HepG2 (cell line): ENCODE measurements at regions not wholly inside any gene's neighbourhood (a gene's known extent, or its start where the extent isn't known, plus 50 kb on each side); places are given as distances from the start of the nearest gene placed in this dataset.

Experiments
- ATAC-seq: fragments of 200-7000 bp; cut with Tn5 transposase; 3 replicates; pipeline ENCODE4 v1.9.1; 2020; ENCODE audit warnings: mild to moderate bottlenecking, moderate library complexity
- BruUV-seq: library from RNA; stranded (reverse); fragments of 400-500 nt; replicated peaks from 2 replicates; lab custom pipeline; 2021; lab: Mats Ljungman, UMichigan
- CTCF ChIA-PET: fragments of 300-600 bp; formaldehyde crosslinking; extraction: SDS; loops from one replicate; lab custom pipeline; 2021; ENCODE audit warnings: low total read pairs, inconsistent platforms, low intra/inter-chr PET ratio; lab: Yijun Ruan, JAX
- POLR2A ChIA-PET: fragments of 350-600 bp; sonication (Branson Sonifier 250); formaldehyde crosslinking; loops from one replicate; lab custom pipeline; 2020; ENCODE audit warnings: antibody characterized with exemption, inconsistent platforms; lab: Yijun Ruan, JAX
- DNase-seq: peaks from one replicate; pipeline ENCODE4 v3.0.0-alpha.2; 2015; ENCODE audit warnings: low spot score
- FAIRE-seq: peaks from 3 replicates; lab custom pipeline; 2011; peaks lifted over from hg19 to GRCh38; lab: Jason Lieb, UNC
- H2AFZ ChIP-seq: one replicate; pipeline ENCODE4 v1.6.1; 2011; ENCODE audit warnings: low read length, inconsistent platforms
- H3K27ac ChIP-seq: fragments of 300-600 bp; 3 replicates; pipeline ENCODE4 v1.8.0; 2011; ENCODE audit warnings: mixed run types, mild to moderate bottlenecking, mixed read lengths, low read length, inconsistent platforms; ENCODE audit not compliant: insufficient read depth; ENCODE audit errors: extremely low read length
- H3K27me3 ChIP-seq, 2 experiments: fragments of 200-600 bp in 1 of 2; 2 replicates in 1 of 2; 3 replicates in 1 of 2; pipeline versions ENCODE4 v1.6.0 to v1.8.0; 2011; ENCODE audit warnings: low read length in 2 of 2, mild to moderate bottlenecking in 2 of 2, moderate library complexity in 2 of 2, inconsistent platforms in 1 of 2; ENCODE audit not compliant: insufficient read depth in 2 of 2, control insufficient read depth in 1 of 2
- H3K36me3 ChIP-seq, 2 experiments: fragments of 200-600 bp in 1 of 2; replicated peaks in 1 of 2; 2 replicates in 1 of 2; 3 replicates in 1 of 2; pipeline versions ENCODE4 v1.5.1 to v1.8.0; 2011; ENCODE audit warnings: low read length in 2 of 2, inconsistent platforms in 1 of 2; ENCODE audit not compliant: insufficient read depth in 2 of 2, control insufficient read depth in 1 of 2
- H3K4me1 ChIP-seq: 2 replicates; pipeline ENCODE4 v1.5.1; 2012; ENCODE audit warnings: low read length, inconsistent platforms; ENCODE audit not compliant: insufficient read depth
- H3K4me2 ChIP-seq: 2 replicates; pipeline ENCODE4 v1.6.0; 2011; ENCODE audit warnings: low read depth, low read length, inconsistent platforms
- H3K4me3 ChIP-seq, 3 experiments: fragments of 200-600 bp in 1 of 3; sonication (generic), shearing (Covaris generic) in 1 of 3; replicated peaks in 1 of 3; 2 replicates each; pipeline ENCODE4 v1.5.1; 2011 to 2016; ENCODE audit warnings: low read length in 3 of 3, inconsistent platforms in 2 of 3, low read depth in 2 of 3, mild to moderate bottlenecking in 2 of 3, control low read depth in 1 of 3, mixed read lengths in 1 of 3; ENCODE audit not compliant: insufficient read depth in 1 of 3
- H3K79me2 ChIP-seq: one replicate; pipeline ENCODE4 v1.6.1; 2011; ENCODE audit warnings: low read length, inconsistent platforms; ENCODE audit not compliant: insufficient read depth
- H3K9ac ChIP-seq: 2 replicates; pipeline ENCODE4 v1.6.0; 2011; ENCODE audit warnings: mild to moderate bottlenecking, low read depth, low read length, inconsistent platforms; ENCODE audit not compliant: insufficient read depth
- H3K9me3 ChIP-seq: 2 replicates; pipeline ENCODE4 v1.5.1; 2012; ENCODE audit warnings: mild to moderate bottlenecking, low read length
- H4K20me1 ChIP-seq: 2 replicates; pipeline ENCODE4 v1.6.0; 2011; ENCODE audit warnings: inconsistent platforms, mild to moderate bottlenecking, low read length, moderate library complexity; ENCODE audit not compliant: insufficient read depth
- CBX5 ChIP-seq: sonication (generic); formaldehyde crosslinking; IDR thresholded peaks from 2 replicates; pipeline ENCODE4 v1.4.0; 2020; ENCODE audit warnings: missing genetic modification reagents, borderline replicate concordance
- DMAP1 ChIP-seq: IDR thresholded peaks from 2 replicates; pipeline ENCODE4 v1.6.1; 2016
- ESRRA ChIP-seq: sonication (generic); formaldehyde crosslinking; IDR thresholded peaks from 2 replicates; pipeline ENCODE4 v1.5.1; 2020; ENCODE audit warnings: mild to moderate bottlenecking, low read depth, missing genetic modification reagents
- RXRB ChIP-seq: IDR thresholded peaks from 2 replicates; pipeline ENCODE4 v1.6.1; 2016; ENCODE audit warnings: borderline replicate concordance, missing genetic modification reagents, missing compliant biosample characterization
- SETDB1 ChIP-seq: sonication (generic); formaldehyde crosslinking; IDR thresholded peaks from 2 replicates; pipeline ENCODE4 v1.5.1; 2020; ENCODE audit warnings: missing genetic modification reagents, mild to moderate bottlenecking, borderline replicate concordance
- SOX5 ChIP-seq: IDR thresholded peaks from 2 replicates; pipeline ENCODE4 v1.6.1; 2016; ENCODE audit warnings: borderline replicate concordance
- SSRP1 ChIP-seq: IDR thresholded peaks from 2 replicates; pipeline ENCODE4 v1.6.1; 2016; ENCODE audit warnings: control low read depth
- TOE1 ChIP-seq: sonication (generic); formaldehyde crosslinking; IDR thresholded peaks from 2 replicates; pipeline ENCODE4 v1.4.0; 2020; ENCODE audit warnings: mild to moderate bottlenecking, missing genetic modification reagents
- XRCC5 ChIP-seq: fragments of 200-400 bp; formaldehyde crosslinking; optimal IDR thresholded peaks from 2 replicates; pipeline ENCODE3; 2017; ENCODE audit warnings: mild to moderate bottlenecking, low read length
- ZMYM3 ChIP-seq: sonication (generic); formaldehyde crosslinking; IDR thresholded peaks from 2 replicates; pipeline ENCODE4 v1.5.1; 2020; ENCODE audit warnings: mild to moderate bottlenecking, missing genetic modification reagents
- ZNF33B ChIP-seq: sonication (generic); formaldehyde crosslinking; IDR thresholded peaks from 2 replicates; pipeline ENCODE4 v1.5.1; 2020; ENCODE audit warnings: mild to moderate bottlenecking, missing genetic modification reagents
- ZNF460 ChIP-seq: sonication (generic); formaldehyde crosslinking; IDR thresholded peaks from 2 replicates; pipeline ENCODE4 v1.5.1; 2020; ENCODE audit warnings: missing genetic modification reagents, mild to moderate bottlenecking, borderline replicate concordance
- ZNF577 ChIP-seq: sonication (generic); formaldehyde crosslinking; IDR thresholded peaks from 2 replicates; pipeline ENCODE4 v1.4.0; 2020; ENCODE audit warnings: mild to moderate bottlenecking, low read depth, missing genetic modification reagents, borderline replicate concordance
- in situ Hi-C: cut with HindIII; loops from 2 replicates; pipeline ENCODE4 v1.10.0; 2017; ENCODE audit warnings: low pct_unique_long_range_greater_than_20kb; ENCODE audit not compliant: extremely low pct_ligation_motif_present
- intact Hi-C: fragments of 100-400 bp; cut with micrococcal nuclease; formaldehyde crosslinking; loops from one replicate; pipeline ENCODE4 v1.10.0; 2022; ENCODE audit not compliant: unreplicated experiment
- TF ChIP-seq, protein P1 (sequence below): sonication (generic); formaldehyde crosslinking; IDR thresholded peaks from 2 replicates; pipeline ENCODE4; 2020; ENCODE audit warnings: missing genetic modification reagents, mild to moderate bottlenecking, borderline replicate concordance
- TF ChIP-seq, protein P2 (sequence below): sonication (generic); IDR thresholded peaks from 2 replicates; pipeline ENCODE4 v1.6.1; 2016; ENCODE audit warnings: low read depth, borderline replicate concordance

DNA sequence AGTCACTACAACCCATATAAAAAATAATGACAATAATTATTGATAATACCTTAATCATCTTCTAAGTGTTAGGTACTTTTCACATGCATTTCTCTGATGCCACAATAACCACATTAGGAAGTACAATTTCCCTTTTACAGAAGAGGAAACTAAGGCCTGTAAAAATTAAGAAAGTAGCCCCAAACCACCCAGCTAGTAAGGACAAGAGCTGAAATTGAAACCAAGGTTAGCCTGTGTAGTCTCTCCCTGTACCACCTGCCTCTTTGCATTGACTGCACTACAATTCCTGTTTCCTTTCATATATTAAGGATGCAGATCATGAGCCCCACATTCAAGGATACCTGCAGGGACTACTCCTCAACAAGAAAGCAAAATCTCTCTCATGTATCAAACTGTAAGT is 288.8 kb downstream of the GPATCH2 start:
- TF ChIP-seq XRCC5 (no peak), ZNF460 (CRISPR knock-in tag) (no peak), ZNF33B (CRISPR knock-in tag) (no peak), DMAP1 (no peak), SOX5 (CRISPR knock-in tag) (no peak), SETDB1 (CRISPR knock-in tag) (no peak), TOE1 (no peak), RXRB (CRISPR knock-in tag) (no peak), ZMYM3 (no peak), CBX5 (CRISPR knock-in tag) (no peak), SSRP1 (CRISPR knock-in tag) (no peak), ZNF577 (CRISPR knock-in tag) (no peak), ESRRA (no peak)
- TF ChIP-seq, protein P1, sequence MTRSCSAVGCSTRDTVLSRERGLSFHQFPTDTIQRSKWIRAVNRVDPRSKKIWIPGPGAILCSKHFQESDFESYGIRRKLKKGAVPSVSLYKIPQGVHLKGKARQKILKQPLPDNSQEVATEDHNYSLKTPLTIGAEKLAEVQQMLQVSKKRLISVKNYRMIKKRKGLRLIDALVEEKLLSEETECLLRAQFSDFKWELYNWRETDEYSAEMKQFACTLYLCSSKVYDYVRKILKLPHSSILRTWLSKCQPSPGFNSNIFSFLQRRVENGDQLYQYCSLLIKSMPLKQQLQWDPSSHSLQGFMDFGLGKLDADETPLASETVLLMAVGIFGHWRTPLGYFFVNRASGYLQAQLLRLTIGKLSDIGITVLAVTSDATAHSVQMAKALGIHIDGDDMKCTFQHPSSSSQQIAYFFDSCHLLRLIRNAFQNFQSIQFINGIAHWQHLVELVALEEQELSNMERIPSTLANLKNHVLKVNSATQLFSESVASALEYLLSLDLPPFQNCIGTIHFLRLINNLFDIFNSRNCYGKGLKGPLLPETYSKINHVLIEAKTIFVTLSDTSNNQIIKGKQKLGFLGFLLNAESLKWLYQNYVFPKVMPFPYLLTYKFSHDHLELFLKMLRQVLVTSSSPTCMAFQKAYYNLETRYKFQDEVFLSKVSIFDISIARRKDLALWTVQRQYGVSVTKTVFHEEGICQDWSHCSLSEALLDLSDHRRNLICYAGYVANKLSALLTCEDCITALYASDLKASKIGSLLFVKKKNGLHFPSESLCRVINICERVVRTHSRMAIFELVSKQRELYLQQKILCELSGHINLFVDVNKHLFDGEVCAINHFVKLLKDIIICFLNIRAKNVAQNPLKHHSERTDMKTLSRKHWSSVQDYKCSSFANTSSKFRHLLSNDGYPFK (CRISPR knock-in tag) = no peak
- TF ChIP-seq, protein P2, sequence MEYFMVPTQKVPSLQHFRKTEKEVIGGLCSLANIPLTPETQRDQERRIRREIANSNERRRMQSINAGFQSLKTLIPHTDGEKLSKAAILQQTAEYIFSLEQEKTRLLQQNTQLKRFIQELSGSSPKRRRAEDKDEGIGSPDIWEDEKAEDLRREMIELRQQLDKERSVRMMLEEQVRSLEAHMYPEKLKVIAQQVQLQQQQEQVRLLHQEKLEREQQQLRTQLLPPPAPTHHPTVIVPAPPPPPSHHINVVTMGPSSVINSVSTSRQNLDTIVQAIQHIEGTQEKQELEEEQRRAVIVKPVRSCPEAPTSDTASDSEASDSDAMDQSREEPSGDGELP = no peak
- Histone ChIP-seq H3K4me3 (no peak overlapping the region), H2AFZ (no peak overlapping the region), H3K27me3 (no peaks in the 10 kb centered on the region), H3K4me1 (peaks cover 25% of the 10 kb centered on the region), H3K9ac (no peak overlapping the region), H3K36me3 (no peaks in the 10 kb centered on the region), H3K4me2 (no peak overlapping the region), H3K9me3 (no peaks in the 10 kb centered on the region), H3K27ac (no peak overlapping the region), H3K79me2 (no peaks in the 10 kb centered on the region), H4K20me1 (no peaks in the 10 kb centered on the region)
- intact Hi-C loops (no loop called here), in situ Hi-C loops (no loop called here)
- FAIRE-seq (no peak), ATAC-seq (no peak), DNase-seq (no peak)
- ChIA-PET POLR2A (no interaction called here), CTCF (no interaction called here)
- BruUV-seq = no TSS peak
